Neural progenitor cell (in vitro differentiated cells): ENCODE measurements at regions not wholly inside any gene's neighbourhood (a gene's known extent, or its start where the extent isn't known, plus 50 kb on each side); places are given as distances from the start of the nearest gene placed in this dataset.
A peak's percentile ranks its signal among the peaks of the same experiment; 100 is the strongest.

Source experiments
- DNase-seq: peaks from one replicate; pipeline ENCODE4 v3.0.0-alpha.2; 2016; ENCODE audit warnings: low spot score
- H2AFZ ChIP-seq: fragments of 200-600 bp; sonication (generic); replicated peaks from 2 replicates; pipeline ENCODE4 v1.6.1; 2016; ENCODE audit warnings: antibody characterized with exemption
- H3F3A ChIP-seq: fragments of 200-600 bp; sonication (generic); 2 replicates; pipeline ENCODE4 v1.6.1; 2016; ENCODE audit warnings: antibody characterized with exemption, low read depth
- H3K27ac ChIP-seq: fragments of 200-600 bp; sonication (generic); 2 replicates; pipeline ENCODE4 v1.5.1; 2016; ENCODE audit warnings: mild to moderate bottlenecking
- H3K27me3 ChIP-seq: fragments of 200-600 bp; sonication (generic); 2 replicates; pipeline ENCODE4 v1.6.1; 2016; ENCODE audit warnings: mild to moderate bottlenecking, moderate library complexity
- H3K36me3 ChIP-seq: fragments of 200-600 bp; sonication (generic); 2 replicates; pipeline ENCODE4 v1.5.1; 2016
- H3K4me1 ChIP-seq: fragments of 200-600 bp; sonication (generic); 2 replicates; pipeline ENCODE4 v1.6.1; 2016; ENCODE audit warnings: mixed run types
- H3K4me2 ChIP-seq: fragments of 200-600 bp; sonication (generic); 2 replicates; pipeline ENCODE4 v1.6.1; 2016
- H3K4me3 ChIP-seq: fragments of 200-600 bp; sonication (generic); 2 replicates; pipeline ENCODE4 v1.5.1; 2016
- H3K79me2 ChIP-seq: fragments of 200-600 bp; sonication (generic); 2 replicates; pipeline ENCODE4 v1.6.1; 2016; ENCODE audit warnings: low read depth
- H3K9ac ChIP-seq: fragments of 200-600 bp; sonication (generic); 2 replicates; pipeline ENCODE4 v1.6.1; 2016
- H3K9me3 ChIP-seq: fragments of 200-600 bp; sonication (generic); 2 replicates; pipeline ENCODE4 v1.5.1; 2016; ENCODE audit warnings: low read depth
- H4K20me1 ChIP-seq: fragments of 200-600 bp; sonication (generic); 2 replicates; pipeline ENCODE4 v1.6.1; 2016; ENCODE audit warnings: low read depth
- H3K27ac Mint-ChIP-seq: 3 replicates; pipeline ENCODE4 v1.8.0; 2021; ENCODE audit warnings: mixed read lengths
- H3K27me3 Mint-ChIP-seq: 2 replicates; pipeline ENCODE4 v1.8.0; 2022; ENCODE audit warnings: low read depth, mild to moderate bottlenecking, inconsistent platforms, moderate library complexity, mixed read lengths; ENCODE audit not compliant: insufficient read depth
- H3K36me3 Mint-ChIP-seq: 3 replicates; pipeline ENCODE4 v1.8.0; 2021; ENCODE audit warnings: mixed read lengths
- H3K4me1 Mint-ChIP-seq: 3 replicates; pipeline ENCODE4 v1.8.0; 2021; ENCODE audit warnings: mixed read lengths
- H3K4me3 Mint-ChIP-seq: 3 replicates; pipeline ENCODE4 v1.8.0; 2021; ENCODE audit warnings: mild to moderate bottlenecking, moderate library complexity, mixed read lengths
- H3K9me3 Mint-ChIP-seq: 3 replicates; pipeline ENCODE4 v1.8.0; 2020; ENCODE audit warnings: mixed read lengths
- CTCF ChIP-seq: fragments of 200-600 bp; sonication (generic); IDR thresholded peaks from 2 replicates; pipeline ENCODE4 v1.5.1; 2017; ENCODE audit warnings: antibody characterized with exemption, mild to moderate bottlenecking
- EZH2 ChIP-seq: fragments of 200-600 bp; sonication (generic); IDR thresholded peaks from 2 replicates; pipeline ENCODE4 v1.6.1; 2017; ENCODE audit warnings: antibody characterized with exemption, mild to moderate bottlenecking, moderate library complexity
- EZH2phosphoT487 ChIP-seq: fragments of 200-600 bp; sonication (generic); IDR thresholded peaks from 2 replicates; pipeline ENCODE4 v1.6.1; 2017; ENCODE audit warnings: antibody characterized with exemption

DNA sequence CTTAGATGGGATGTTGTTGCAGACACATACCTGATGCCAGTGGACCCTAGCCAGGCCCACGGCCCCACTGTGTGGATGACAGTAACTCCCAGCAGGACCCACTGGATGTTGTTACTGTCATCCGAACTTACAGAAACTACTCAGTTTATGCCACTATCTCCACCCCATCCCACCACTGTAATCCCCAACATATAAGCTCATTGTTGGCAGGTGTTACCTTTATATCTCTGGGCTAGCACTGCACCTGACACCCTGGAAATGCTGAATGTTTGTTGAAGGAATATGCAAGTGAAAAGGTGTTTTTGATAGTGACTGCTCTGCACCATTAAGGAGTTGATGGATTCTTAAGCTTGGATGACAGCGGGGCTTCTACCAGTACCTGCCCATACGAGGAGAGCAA, 133.5 kb upstream of the ASB18 start:
- DNase-seq, result no peak
- Histone ChIP-seq H2AFZ (no peak overlapping the region), H3K4me2 (no peak overlapping the region), H4K20me1 (no peaks in the 10 kb centered on the region), H3K4me1 (peaks cover 13% of the 10 kb centered on the region), H3K9me3 (no peaks in the 10 kb centered on the region), H3K4me3 (no peak overlapping the region), H3K27me3 (no peaks in the 10 kb centered on the region), H3K27ac (no peak overlapping the region), H3K79me2 (no peaks in the 10 kb centered on the region), H3F3A (no peaks in the 10 kb centered on the region), H3K36me3 (no peaks in the 10 kb centered on the region), H3K9ac (no peak overlapping the region)
- peaks cover 33% of the 10 kb centered on the region for H3K4me1 Mint-ChIP-seq
- no peak overlapping the region for H3K4me3 Mint-ChIP-seq
- H3K36me3 Mint-ChIP-seq, result no peaks in the 10 kb centered on the region
- H3K27me3 Mint-ChIP-seq, result peaks cover 7% of the 10 kb centered on the region
- no peaks in the 10 kb centered on the region for H3K9me3 Mint-ChIP-seq
- peak overlapping the region; percentile 47 for H3K27ac Mint-ChIP-seq
- TF ChIP-seq EZH2 (no peak), CTCF (no peak), EZH2phosphoT487 (no peak)

- Histone ChIP-seq H3K9ac (no peak overlapping the region), H3K27me3 (no peaks in the 10 kb centered on the region), H3F3A (no peaks in the 10 kb centered on the region), H3K36me3 (no peaks in the 10 kb centered on the region), H2AFZ (no peak overlapping the region), H3K9me3 (no peaks in the 10 kb centered on the region), H3K4me3 (no peak overlapping the region), H3K79me2 (no peaks in the 10 kb centered on the region), H3K4me2 (no peak overlapping the region), H3K4me1 (peaks cover 13% of the 10 kb centered on the region), H3K27ac (no peak overlapping the region), H4K20me1 (no peaks in the 10 kb centered on the region)
- Mint-ChIP-seq H3K9me3 (no peaks in the 10 kb centered on the region), H3K27me3 (peaks cover 7% of the 10 kb centered on the region), H3K27ac (no peak overlapping the region), H3K4me3 (no peak overlapping the region), H3K36me3 (no peaks in the 10 kb centered on the region), H3K4me1 (peaks cover 36% of the 10 kb centered on the region)
- TF ChIP-seq EZH2 (no peak), CTCF (no peak), EZH2phosphoT487 (no peak)
- DNase-seq, result no peak
Observed at GRCh38 chr2:236399409-236399808, 135.2 kb upstream of the ASB18 start.

DNA sequence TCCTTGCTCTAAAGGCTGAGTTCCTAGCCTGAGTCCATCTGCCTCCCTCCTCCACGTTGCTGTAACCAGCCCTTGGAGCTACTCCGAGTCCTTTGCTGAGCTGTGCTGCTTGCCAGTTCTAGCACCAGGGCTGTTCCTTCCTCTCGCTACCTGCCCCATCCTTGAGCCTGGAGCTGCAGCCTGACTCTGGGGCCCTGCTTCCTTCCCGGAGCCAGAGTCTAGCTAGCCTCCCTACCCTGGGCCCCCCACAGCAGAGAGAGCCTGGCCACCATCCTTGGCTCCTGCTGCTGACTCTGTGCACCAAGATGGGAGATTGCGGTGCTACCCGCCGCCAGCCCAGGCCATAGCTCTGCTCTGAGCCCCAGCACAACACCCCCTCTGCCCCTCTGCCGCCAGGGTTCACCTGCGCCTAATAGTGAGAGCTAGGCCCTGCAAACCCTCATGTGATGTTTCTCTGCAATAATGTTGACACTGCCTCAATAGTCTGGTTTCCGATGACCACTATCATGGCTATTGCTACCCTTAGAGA, 135.9 kb upstream of the ASB18 start:
- Histone ChIP-seq H3K9ac (no peak overlapping the region), H3K4me3 (no peak overlapping the region), H3K4me2 (no peak overlapping the region), H3F3A (no peaks in the 10 kb centered on the region), H3K79me2 (no peaks in the 10 kb centered on the region), H3K36me3 (no peaks in the 10 kb centered on the region), H3K4me1 (peaks cover 11% of the 10 kb centered on the region), H4K20me1 (no peaks in the 10 kb centered on the region), H2AFZ (no peak overlapping the region), H3K9me3 (no peaks in the 10 kb centered on the region), H3K27ac (no peak overlapping the region), H3K27me3 (no peaks in the 10 kb centered on the region)
- H3K4me3 Mint-ChIP-seq, result no peak overlapping the region
- TF ChIP-seq EZH2phosphoT487, result no peak
- H3K9me3 Mint-ChIP-seq, result no peaks in the 10 kb centered on the region
- no peak for DNase-seq
- H3K27me3 Mint-ChIP-seq, result peaks cover 7% of the 10 kb centered on the region
- H3K4me1 Mint-ChIP-seq, result peaks cover 31% of the 10 kb centered on the region
- H3K27ac Mint-ChIP-seq, result no peak overlapping the region
- no peaks in the 10 kb centered on the region for H3K36me3 Mint-ChIP-seq

DNA sequence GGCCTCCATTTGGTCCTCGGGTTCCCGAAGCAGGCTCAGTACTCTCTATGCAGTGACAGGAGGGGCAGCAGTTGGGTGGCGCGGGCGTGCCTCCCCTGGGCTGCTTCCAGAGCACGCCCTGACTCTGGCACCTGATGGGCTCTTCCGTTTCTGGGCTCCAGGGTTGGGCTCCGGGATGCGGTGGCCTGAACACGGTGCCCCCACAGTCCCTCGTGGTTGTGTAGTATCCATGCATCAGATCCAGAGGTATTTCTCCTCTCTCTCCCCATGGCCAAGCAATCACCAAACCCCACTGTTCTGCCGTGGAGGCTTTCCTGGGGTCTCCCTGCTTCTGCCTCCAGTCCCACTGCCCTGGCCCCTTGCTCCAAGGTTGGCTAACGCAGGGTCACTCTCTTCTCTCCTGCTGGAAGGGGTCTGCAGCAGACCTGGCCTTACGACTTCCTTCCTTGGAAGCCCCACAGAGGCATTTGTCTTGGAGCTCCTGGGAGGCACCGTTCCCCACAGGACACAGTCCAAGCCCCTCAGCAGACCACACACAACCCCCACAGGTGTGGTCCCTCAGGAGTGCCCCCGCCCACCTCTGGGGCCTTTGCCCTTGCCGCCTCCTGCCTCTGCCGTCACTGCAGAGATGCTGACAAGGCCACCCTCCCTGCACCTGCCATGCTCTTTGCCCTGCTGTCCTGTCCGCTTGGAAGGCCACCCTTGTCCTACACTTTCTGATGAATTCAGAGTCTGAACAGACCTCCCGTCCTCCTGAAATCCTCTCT, 136.6 kb upstream of the ASB18 start:
- no peaks in the 10 kb centered on the region for H3K9me3 ChIP-seq
- peaks cover 25% of the 10 kb centered on the region for H3K4me1 Mint-ChIP-seq
- H3K27ac Mint-ChIP-seq, result no peak overlapping the region

More for the DNA sequence above, 136.6 kb upstream of the ASB18 start:
- DNase-seq, result no peak
- no peaks in the 10 kb centered on the region for H3K36me3 ChIP-seq
- no peaks in the 10 kb centered on the region for H3F3A ChIP-seq
- no peak overlapping the region for H2AFZ ChIP-seq
- H4K20me1 ChIP-seq, result no peaks in the 10 kb centered on the region
- H3K79me2 ChIP-seq, result no peaks in the 10 kb centered on the region
- H3K27me3 Mint-ChIP-seq, result peaks cover 7% of the 10 kb centered on the region
- no peak for TF ChIP-seq CTCF
- peaks cover 5% of the 10 kb centered on the region for H3K4me1 ChIP-seq
- no peak overlapping the region for H3K4me3 Mint-ChIP-seq
- no peak overlapping the region for H3K27ac ChIP-seq
- no peak overlapping the region for H3K9ac ChIP-seq
- no peak overlapping the region for H3K4me2 ChIP-seq
- no peak overlapping the region for H3K4me3 ChIP-seq
- no peaks in the 10 kb centered on the region for H3K27me3 ChIP-seq
- H3K9me3 Mint-ChIP-seq, result no peaks in the 10 kb centered on the region
- H3K36me3 Mint-ChIP-seq, result no peaks in the 10 kb centered on the region
